GM21381 (cell line): ENCODE measurements at regions not wholly inside any gene's neighbourhood (a gene's known extent, or its start where the extent isn't known, plus 50 kb on each side); places are given as distances from the start of the nearest gene placed in this dataset.
"Not testable (repeated sequence)": the region's sequence is repeated elsewhere in the genome, so short reads cannot be mapped to it uniquely, and the experiment has no call there.

Experiments
- ATAC-seq: cut with Tn5 transposase; IDR thresholded peaks from one replicate; pipeline ENCODE4 v1.9.1; 2021; ENCODE audit warnings: mild to moderate bottlenecking, moderate library complexity; ENCODE audit not compliant: unreplicated experiment

GRCh38 chr6:56808871-56809359 lies 146.0 kb upstream of the BEND6 start:
- no peak for ATAC-seq

GRCh38 chr6:56807989-56808337 lies 146.9 kb upstream of the BEND6 start:
- no peak for ATAC-seq

DNA sequence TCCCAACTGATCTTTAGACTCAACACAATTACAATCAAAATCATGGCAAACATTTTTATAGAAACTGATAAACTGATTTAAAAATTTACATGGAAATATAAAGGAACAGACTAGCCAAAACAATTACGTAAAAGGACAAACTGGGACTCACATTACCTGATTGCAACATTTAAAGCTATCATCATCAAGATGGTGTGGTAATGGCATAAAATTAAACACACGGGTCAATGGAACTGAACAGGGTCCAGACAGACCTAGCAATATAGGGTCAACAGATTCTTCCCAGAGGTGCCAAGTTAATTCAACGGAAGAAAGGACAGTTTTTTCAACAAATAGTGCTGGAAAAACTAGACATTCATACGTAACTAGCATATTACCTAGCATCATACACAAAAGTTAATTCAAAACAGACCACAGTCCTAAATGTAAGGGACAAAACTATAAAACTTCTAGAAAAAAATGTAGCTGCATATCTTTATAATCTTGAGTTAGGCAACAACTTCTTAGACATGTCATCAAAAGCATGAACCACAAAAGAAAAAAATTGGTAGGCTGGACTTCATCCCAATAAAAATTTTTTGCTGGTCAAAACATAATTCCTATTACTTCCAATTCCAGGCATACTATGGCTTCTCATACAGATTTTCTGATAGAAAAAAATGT lies 147.4 kb upstream of the BEND6 start:
- no peak for ATAC-seq

GRCh38 chr6:56806368-56806767 lies 148.5 kb upstream of the BEND6 start:
- ATAC-seq, result no peak

- no peak for ATAC-seq
Measured at GRCh38 chr6:56804996-56805395, 149.9 kb upstream of the BEND6 start.

DNA sequence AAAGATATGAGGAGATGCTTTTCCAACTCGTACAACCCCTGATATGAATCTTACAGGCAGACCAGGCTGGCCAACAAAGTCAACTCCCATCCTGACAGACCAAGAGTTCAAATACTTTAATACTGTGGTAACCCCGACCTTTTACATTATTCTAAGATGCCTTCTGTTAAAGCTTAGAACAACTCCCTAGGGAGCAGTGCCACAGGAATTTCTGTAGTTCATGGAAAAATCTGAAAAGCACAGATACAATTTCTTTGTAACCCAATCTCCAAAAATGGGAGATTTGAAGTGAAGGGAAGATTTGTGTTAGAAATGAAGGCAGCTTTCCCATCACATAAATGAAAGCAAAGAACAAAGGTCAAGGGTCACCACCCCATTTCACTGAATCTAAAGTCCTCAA lies 151.3 kb upstream of the BEND6 start:
- no peak for ATAC-seq

DNA sequence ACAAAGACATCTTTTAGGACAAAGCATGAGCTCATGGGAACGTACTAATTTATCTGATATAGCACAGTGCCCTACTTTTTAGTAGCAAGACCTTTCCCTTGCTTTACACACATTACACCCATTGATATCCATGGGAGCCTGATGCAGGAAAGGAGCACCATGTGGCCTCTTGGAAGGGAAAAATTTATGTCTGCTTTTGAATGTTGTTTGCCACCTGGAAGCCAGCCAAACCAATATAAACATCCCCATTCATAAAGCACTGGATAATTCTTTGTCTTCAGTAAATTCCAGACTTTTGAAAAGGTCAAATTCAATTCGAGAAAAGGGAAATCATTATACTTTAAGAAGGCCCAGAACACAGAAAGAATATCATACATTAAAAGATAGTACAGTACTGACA lies 152.3 kb upstream of the BEND6 start:
- no peak for ATAC-seq

GRCh38 chr6:56799989-56800388 lies 154.9 kb upstream of the BEND6 start:
- no peak for ATAC-seq

GRCh38 chr6:56798163-56798562 lies 155.5 kb upstream of the DST start:
- ATAC-seq, result no peak

GRCh38 chr6:56796196-56796532 lies 153.5 kb upstream of the DST start:
- ATAC-seq, result peak; percentile 47

GRCh38 chr6:56795466-56796195 lies 152.9 kb upstream of the DST start:
- no peak for ATAC-seq

GRCh38 chr6:56794421-56794820 lies 151.7 kb upstream of the DST start:
- no peak for ATAC-seq

- ATAC-seq, result no peak
Measured at GRCh38 chr6:56793938-56794337, 151.2 kb upstream of the DST start.

DNA sequence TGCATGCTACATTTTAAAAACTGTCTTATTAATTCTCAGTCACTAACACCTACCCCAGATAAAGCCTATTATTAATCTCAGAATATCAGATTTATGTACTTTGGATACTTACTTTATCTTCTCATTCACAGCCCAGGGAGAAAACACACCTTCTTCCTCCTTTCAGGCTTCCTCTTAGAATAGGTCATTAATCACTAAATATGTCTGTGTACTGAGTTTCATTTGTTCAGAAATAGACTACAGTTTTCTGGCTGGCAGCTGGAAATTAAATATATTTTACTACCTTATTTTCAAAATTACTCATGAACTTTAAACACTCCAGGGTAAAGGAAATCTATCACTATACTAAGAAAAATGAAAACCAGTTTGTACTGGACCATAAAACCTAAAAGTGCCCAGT lies 147.7 kb upstream of the DST start:
- ATAC-seq, result no peak

DNA sequence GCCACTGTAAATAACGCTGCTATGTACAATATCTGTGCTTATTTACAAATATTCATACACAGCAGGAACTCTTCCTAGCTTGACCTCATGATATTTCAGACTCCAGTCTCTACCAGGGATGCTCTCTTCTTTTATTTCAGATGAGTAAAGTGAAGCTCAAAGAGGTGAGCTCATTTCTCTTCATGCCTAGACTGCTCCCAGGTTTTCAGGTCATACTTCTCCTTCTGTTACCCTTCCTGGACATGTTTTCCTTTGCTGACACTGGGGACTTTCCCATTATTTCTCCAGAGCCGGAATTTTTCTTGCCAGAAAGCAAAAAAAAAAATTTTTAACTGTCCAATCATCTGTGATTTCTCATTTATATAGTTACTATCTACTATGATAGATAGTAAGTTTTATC lies 147.2 kb upstream of the DST start:
- ATAC-seq, result no peak

DNA sequence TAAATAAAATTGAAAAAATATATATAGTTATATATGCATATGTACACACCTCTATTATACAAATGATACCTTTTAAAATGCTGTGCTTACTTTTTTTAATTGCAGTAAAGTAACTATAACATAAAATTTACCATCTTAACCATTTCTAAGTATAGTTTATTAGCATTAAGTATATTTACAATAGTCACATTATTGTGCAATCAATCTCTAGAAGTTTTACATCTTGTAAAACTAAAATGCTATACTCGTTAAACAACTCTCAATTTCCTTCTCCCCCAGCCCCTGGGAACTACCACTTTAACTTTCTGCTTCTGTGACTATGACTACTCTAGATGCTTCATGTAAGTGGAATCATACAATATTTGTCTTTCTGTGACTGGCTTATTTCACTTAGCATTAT lies 146.7 kb upstream of the DST start:
- no peak for ATAC-seq

DNA sequence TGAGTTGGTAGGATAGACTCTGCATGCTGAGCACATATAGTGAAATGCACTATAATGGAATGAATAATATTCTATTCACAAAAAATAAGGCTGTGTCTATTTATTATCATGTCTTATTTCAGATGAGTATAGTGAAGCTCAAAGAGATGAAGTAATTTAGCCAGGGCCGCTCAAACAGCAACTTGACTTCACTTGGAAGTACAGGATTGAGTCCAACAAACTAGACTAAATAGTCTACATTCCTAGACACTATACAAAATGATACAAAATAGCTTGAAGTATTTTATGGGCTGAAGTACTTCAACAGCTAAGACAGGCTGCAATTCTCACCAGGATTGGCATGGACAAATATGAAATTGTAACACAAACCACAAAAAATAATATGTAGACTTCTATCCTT lies 144.5 kb upstream of the DST start:
- no peak for ATAC-seq

GRCh38 chr6:56786256-56786655 lies 143.6 kb upstream of the DST start:
- no peak for ATAC-seq

DNA sequence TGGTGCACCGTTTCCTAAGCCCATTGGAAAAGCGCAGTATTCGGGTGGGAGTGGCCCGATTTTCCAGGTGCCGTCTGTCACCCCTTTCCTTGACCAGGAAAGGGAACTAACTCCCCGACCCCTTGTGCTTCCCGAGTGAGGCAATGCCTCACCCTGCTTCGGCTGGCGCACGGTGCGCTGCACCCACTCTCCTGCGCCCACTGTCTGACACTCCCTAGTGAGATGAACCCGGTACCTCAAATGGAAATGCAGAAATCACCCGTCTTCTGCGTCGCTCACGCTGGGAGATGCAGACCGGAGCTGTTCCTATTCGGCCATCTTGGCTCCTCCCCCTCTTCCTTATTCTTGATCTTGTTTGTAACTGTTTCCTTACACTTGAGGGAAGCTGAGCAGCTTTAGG lies 142.8 kb upstream of the DST start:
- not testable (repeated sequence) for ATAC-seq

- ATAC-seq, result not testable (repeated sequence)
Measured at GRCh38 chr6:56780109-56780508, 137.4 kb upstream of the DST start.

GRCh38 chr6:56778503-56778902 lies 135.8 kb upstream of the DST start:
- ATAC-seq, result not testable (repeated sequence)

- ATAC-seq, result no peak
Measured at GRCh38 chr6:56775498-56776166, 132.9 kb upstream of the DST start.
